DND-41 (cell line): ENCODE measurements at regions not wholly inside any gene's neighbourhood (a gene's known extent, or its start where the extent isn't known, plus 50 kb on each side); places are given as distances from the start of the nearest gene placed in this dataset.

Experiments
- ATAC-seq: fragments of 200-7000 bp; cut with Tn5 transposase; 3 replicates; pipeline ENCODE4 v1.9.1; 2021; ENCODE audit warnings: low read depth; ENCODE audit not compliant: insufficient read depth
- DNase-seq: peaks from one replicate; pipeline ENCODE4 v3.0.0-alpha.2; 2020
- H2AFZ ChIP-seq: 2 replicates; pipeline ENCODE4 v1.6.0; 2012; ENCODE audit warnings: low read depth, low read length
- H3K27ac ChIP-seq: 2 replicates; pipeline ENCODE4 v1.5.1; 2012; ENCODE audit warnings: low read length, inconsistent platforms
- H3K27me3 ChIP-seq: fragments of 200-600 bp; sonication (generic); 2 replicates; pipeline ENCODE4 v1.6.0; 2012; ENCODE audit warnings: low read length, mild to moderate bottlenecking, inconsistent platforms; ENCODE audit not compliant: insufficient read depth, poor library complexity
- H3K36me3 ChIP-seq: 2 replicates; pipeline ENCODE4 v1.5.1; 2012; ENCODE audit warnings: low read length, inconsistent platforms; ENCODE audit not compliant: insufficient read depth
- H3K4me1 ChIP-seq: 2 replicates; pipeline ENCODE4 v1.5.1; 2012; ENCODE audit warnings: mild to moderate bottlenecking, low read length; ENCODE audit not compliant: insufficient read depth
- H3K4me2 ChIP-seq: 2 replicates; pipeline ENCODE4 v1.6.0; 2012; ENCODE audit warnings: mild to moderate bottlenecking, moderate library complexity, low read length, inconsistent platforms; ENCODE audit not compliant: insufficient read depth
- H3K4me3 ChIP-seq, 2 experiments: fragments of 200-600 bp in 1 of 2; shearing (Covaris generic) in 1 of 2; 2 replicates each; pipeline ENCODE4 v1.5.1; 2012 to 2016; ENCODE audit warnings: inconsistent platforms in 2 of 2, low read length in 2 of 2, mild to moderate bottlenecking in 2 of 2, low read depth in 1 of 2, moderate library complexity in 1 of 2
- H3K79me2 ChIP-seq: 2 replicates; pipeline ENCODE4 v1.6.0; 2012; ENCODE audit warnings: low read length, inconsistent platforms; ENCODE audit not compliant: insufficient read depth
- H3K9ac ChIP-seq: 2 replicates; pipeline ENCODE4 v1.6.0; 2012; ENCODE audit warnings: low read depth, mild to moderate bottlenecking, inconsistent platforms, low read length, moderate library complexity
- H3K9me3 ChIP-seq: 2 replicates; pipeline ENCODE4 v1.5.1; 2012; ENCODE audit warnings: low read length, moderate library complexity, mild to moderate bottlenecking, inconsistent platforms; ENCODE audit not compliant: insufficient read depth, severe bottlenecking
- H4K20me1 ChIP-seq: 2 replicates; pipeline ENCODE4 v1.6.0; 2012; ENCODE audit warnings: low read length; ENCODE audit not compliant: insufficient read depth
- CTCF ChIP-seq: IDR thresholded peaks from 2 replicates; pipeline ENCODE4 v1.5.1; 2012; ENCODE audit warnings: borderline replicate concordance, low read length, moderate library complexity, mild to moderate bottlenecking; ENCODE audit not compliant: poor library complexity, severe bottlenecking; ENCODE audit errors: extremely low read depth
- EZH2 ChIP-seq: IDR thresholded peaks from 3 replicates; pipeline ENCODE4 v1.6.1; 2012; ENCODE audit warnings: borderline replicate concordance, low read depth, mild to moderate bottlenecking, moderate library complexity, low read length, inconsistent platforms; ENCODE audit not compliant: severe bottlenecking

DNA sequence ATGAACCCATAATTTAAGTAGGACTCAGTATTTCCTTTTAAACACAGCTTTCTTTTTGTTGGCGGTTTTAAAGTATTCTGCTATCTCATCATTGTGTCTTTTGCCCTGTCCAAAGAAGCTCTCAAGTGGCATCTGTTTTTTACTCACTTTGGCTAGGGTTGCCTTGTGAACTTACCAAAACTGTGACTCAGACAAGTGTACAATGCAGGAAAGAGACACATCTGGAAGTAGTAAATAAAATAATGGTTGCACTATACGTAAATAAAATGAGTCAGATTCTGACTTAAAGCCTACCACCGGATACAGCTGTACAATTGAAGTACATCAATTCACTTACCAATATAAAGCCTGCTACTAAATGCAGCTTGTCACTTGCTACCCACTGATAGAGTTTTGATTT lies 619.2 kb upstream of the LRFN5 start:
- TF ChIP-seq CTCF (no peak), EZH2 (no peak)
- Histone ChIP-seq H3K9me3 (no peaks in the 10 kb centered on the region), H3K4me1 (no peaks in the 10 kb centered on the region), H3K4me2 (no peak overlapping the region), H3K4me3 (no peak overlapping the region), H4K20me1 (no peaks in the 10 kb centered on the region), H3K27ac (no peak overlapping the region), H2AFZ (no peak overlapping the region), H3K79me2 (no peaks in the 10 kb centered on the region), H3K27me3 (no peaks in the 10 kb centered on the region), H3K36me3 (no peaks in the 10 kb centered on the region), H3K9ac (no peak overlapping the region)
- DNase-seq, result no peak
- ATAC-seq, result no peak

DNA sequence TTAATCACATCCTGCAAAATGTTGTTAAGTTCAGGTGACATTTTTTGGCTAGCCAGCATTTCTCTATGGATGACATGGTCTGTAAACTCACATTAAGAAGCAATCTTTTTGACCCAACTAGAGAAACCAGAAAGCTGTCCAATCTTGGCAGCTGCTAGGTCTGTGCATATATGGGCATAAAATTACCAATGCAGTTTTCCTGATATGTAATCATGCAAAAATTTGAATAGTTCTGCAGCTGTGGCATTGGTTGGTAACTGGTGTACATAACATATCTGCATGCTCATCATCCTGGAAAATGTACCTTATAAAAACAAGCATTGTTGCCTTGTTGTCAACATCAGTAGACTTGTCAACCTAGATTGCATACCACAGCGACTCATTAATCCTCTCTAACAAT lies 620.0 kb upstream of the LRFN5 start:
- no peak for ATAC-seq
- no peak overlapping the region for H3K4me3 ChIP-seq
- H3K27me3 ChIP-seq, result no peaks in the 10 kb centered on the region
- DNase-seq, result no peak
- H3K79me2 ChIP-seq, result no peaks in the 10 kb centered on the region
- no peak overlapping the region for H3K9ac ChIP-seq
- no peak overlapping the region for H3K4me2 ChIP-seq
- H3K4me1 ChIP-seq, result no peaks in the 10 kb centered on the region
- no peaks in the 10 kb centered on the region for H3K9me3 ChIP-seq
- no peak for TF ChIP-seq EZH2
- no peak for TF ChIP-seq CTCF
- H2AFZ ChIP-seq, result no peak overlapping the region
- H4K20me1 ChIP-seq, result no peaks in the 10 kb centered on the region
- H3K27ac ChIP-seq, result no peak overlapping the region
- no peaks in the 10 kb centered on the region for H3K36me3 ChIP-seq

DNA sequence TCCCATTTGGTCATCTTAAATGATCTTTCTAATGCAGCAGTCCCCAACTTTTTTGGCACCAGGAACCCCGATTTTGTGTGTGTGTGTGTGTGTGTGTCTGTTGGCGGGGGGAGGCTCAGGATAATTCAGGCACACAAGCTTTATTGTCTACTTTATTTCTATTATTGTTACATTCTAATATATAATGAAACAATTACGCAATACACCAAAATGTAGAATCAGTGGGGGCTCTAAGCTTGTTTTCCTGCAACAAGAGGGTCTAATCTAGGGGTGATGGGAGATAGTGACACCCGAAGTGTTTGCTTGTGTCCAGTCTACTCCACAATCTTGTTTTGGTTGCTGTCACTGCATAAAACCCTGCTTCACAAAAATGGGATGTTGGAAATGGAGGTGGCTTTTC lies 621.1 kb upstream of the LRFN5 start:
- Histone ChIP-seq H4K20me1 (no peaks in the 10 kb centered on the region), H3K79me2 (no peaks in the 10 kb centered on the region), H3K4me3 (no peak overlapping the region), H3K9me3 (no peaks in the 10 kb centered on the region), H3K4me2 (no peak overlapping the region), H3K27me3 (no peaks in the 10 kb centered on the region), H2AFZ (no peak overlapping the region), H3K36me3 (no peaks in the 10 kb centered on the region), H3K9ac (no peak overlapping the region), H3K4me1 (no peaks in the 10 kb centered on the region), H3K27ac (no peak overlapping the region)
- no peak for ATAC-seq
- no peak for TF ChIP-seq EZH2
- TF ChIP-seq CTCF, result no peak
- DNase-seq, result no peak

- Histone ChIP-seq H4K20me1 (no peaks in the 10 kb centered on the region), H3K4me3 (no peak overlapping the region), H3K27ac (no peak overlapping the region), H3K4me2 (no peak overlapping the region), H2AFZ (no peak overlapping the region), H3K27me3 (no peaks in the 10 kb centered on the region), H3K79me2 (no peaks in the 10 kb centered on the region), H3K4me1 (no peaks in the 10 kb centered on the region), H3K9me3 (no peaks in the 10 kb centered on the region), H3K36me3 (no peaks in the 10 kb centered on the region), H3K9ac (no peak overlapping the region)
- no peak for TF ChIP-seq EZH2
- TF ChIP-seq CTCF, result no peak
- no peak for ATAC-seq
- no peak for DNase-seq
Measured at GRCh38 chr14:40983604-40984003, 623.1 kb upstream of the LRFN5 start.
